ENCODE measurements at regions not wholly inside any gene's neighbourhood (a gene's known extent, or its start where the extent isn't known, plus 50 kb on each side); places are given as distances from the start of the nearest gene placed in this dataset.

- no peak for TF ChIP-seq CTCF (IDR thresholded peaks at IDR 0.05; ENCODE audit: unreplicated experiment)
These were observed 83.5 kb upstream of the LIPC start for GRCh38 chr15:58348095-58348812.

GRCh38 chr15:58352026-58352929 lies 79.5 kb upstream of the LIPC start:
- POLR2A ChIA-PET = no interaction called here

More at GRCh38 chr15:58348095-58348812, 83.5 kb upstream of the LIPC start:
- intact Hi-C loops (cut with micrococcal nuclease) = no loop called here
- H3K36me3 Mint-ChIP-seq (ENCODE audit: insufficient read depth, unreplicated experiment) = no peaks in the 10 kb centered on the region
- H3K27me3 Mint-ChIP-seq (ENCODE audit: insufficient read depth, unreplicated experiment) = no peaks in the 10 kb centered on the region
- ChIA-PET CTCF (no interaction called here), POLR2A (no interaction called here)
- H3K9me3 Mint-ChIP-seq (ENCODE audit: unreplicated experiment) = no peaks in the 10 kb centered on the region
- H3K4me3 Mint-ChIP-seq (ENCODE audit: unreplicated experiment) = no peak overlapping the region
- BruUV-seq (replicated peaks) = no TSS peak
- no peak overlapping the region for H3K27ac Mint-ChIP-seq (ENCODE audit: low read depth, unreplicated experiment)
- no peak for DNase-seq (ENCODE audit: unreplicated experiment)
- no peaks in the 10 kb centered on the region for H3K4me1 Mint-ChIP-seq (ENCODE audit: insufficient read depth, unreplicated experiment)

GRCh38 chr15:58355382-58355971 lies 76.3 kb upstream of the LIPC start:
- TF ChIP-seq CTCF (IDR thresholded peaks at IDR 0.05; ENCODE audit: unreplicated experiment) = no peak
- no peaks in the 10 kb centered on the region for H3K27me3 Mint-ChIP-seq (ENCODE audit: insufficient read depth, unreplicated experiment)
- no peaks in the 10 kb centered on the region for H3K36me3 Mint-ChIP-seq (ENCODE audit: insufficient read depth, unreplicated experiment)
- DNase-seq (ENCODE audit: unreplicated experiment) = no peak
- no peaks in the 10 kb centered on the region for H3K9me3 Mint-ChIP-seq (ENCODE audit: unreplicated experiment)
- H3K27ac Mint-ChIP-seq (ENCODE audit: low read depth, unreplicated experiment) = no peak overlapping the region
- POLR2A ChIA-PET = interaction anchor here (0.8 to 1.2 kb wide), 2 partner anchors 14 to 23 kb away, joined by 3 read pairs; no protein-coding TSS in a partner anchor
- no peaks in the 10 kb centered on the region for H3K4me1 Mint-ChIP-seq (ENCODE audit: insufficient read depth, unreplicated experiment)
- no TSS peak for BruUV-seq (replicated peaks)
- CTCF ChIA-PET = interaction anchor here (0.6 kb wide), 1 partner anchor 106 kb away, joined by 3 read pairs; no protein-coding TSS in a partner anchor
- no peak overlapping the region for H3K4me3 Mint-ChIP-seq (ENCODE audit: unreplicated experiment)
- intact Hi-C loops (cut with micrococcal nuclease) = no loop called here

More at GRCh38 chr15:58352026-58352929, 79.5 kb upstream of the LIPC start:
- CTCF ChIA-PET = interaction anchor here (0.6 kb wide), 3 partner anchors 167 to 1595 kb away, joined by 3 to 4 read pairs (median 3); no protein-coding TSS in a partner anchor
- Mint-ChIP-seq H3K4me1 (ENCODE audit: insufficient read depth, unreplicated experiment) (no peaks in the 10 kb centered on the region), H3K36me3 (ENCODE audit: insufficient read depth, unreplicated experiment) (no peaks in the 10 kb centered on the region), H3K27ac (ENCODE audit: low read depth, unreplicated experiment) (no peak overlapping the region), H3K27me3 (ENCODE audit: insufficient read depth, unreplicated experiment) (no peaks in the 10 kb centered on the region), H3K4me3 (ENCODE audit: unreplicated experiment) (no peak overlapping the region), H3K9me3 (ENCODE audit: unreplicated experiment) (no peaks in the 10 kb centered on the region)
- TF ChIP-seq CTCF (IDR thresholded peaks at IDR 0.05; ENCODE audit: unreplicated experiment) = no peak
- intact Hi-C loops (cut with micrococcal nuclease) = no loop called here
- BruUV-seq (replicated peaks) = no TSS peak
- DNase-seq (ENCODE audit: unreplicated experiment) = no peak

DNA sequence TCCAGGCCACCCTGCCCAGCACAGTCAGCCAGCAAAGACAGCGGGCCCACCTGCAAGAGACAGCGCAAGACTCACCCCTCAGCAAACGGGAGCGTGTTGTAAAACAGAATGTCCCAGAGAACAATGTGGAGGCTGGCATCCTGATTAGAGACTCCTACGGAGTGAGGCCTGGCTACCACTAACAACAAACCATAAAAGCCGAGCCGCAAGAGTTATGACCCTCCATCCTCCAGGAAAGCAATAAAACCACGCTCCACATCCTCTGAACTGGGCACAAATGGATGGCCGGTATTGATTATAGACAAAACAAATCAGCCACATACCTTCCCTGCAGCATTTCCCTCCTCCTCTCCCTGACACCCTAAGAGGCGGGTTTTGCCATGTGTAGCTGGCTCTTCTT lies 75.8 kb upstream of the LIPC start:
- H3K27me3 Mint-ChIP-seq (ENCODE audit: insufficient read depth, unreplicated experiment) = no peaks in the 10 kb centered on the region
- no peaks in the 10 kb centered on the region for H3K9me3 Mint-ChIP-seq (ENCODE audit: unreplicated experiment)
- H3K36me3 Mint-ChIP-seq (ENCODE audit: insufficient read depth, unreplicated experiment) = no peaks in the 10 kb centered on the region
- intact Hi-C loops (cut with micrococcal nuclease) = no loop called here
- H3K4me1 Mint-ChIP-seq (ENCODE audit: insufficient read depth, unreplicated experiment) = no peaks in the 10 kb centered on the region
- H3K27ac Mint-ChIP-seq (ENCODE audit: low read depth, unreplicated experiment) = no peak overlapping the region
- POLR2A ChIA-PET = interaction anchor here (0.8 to 1.2 kb wide), 2 partner anchors 14 to 22 kb away, joined by 3 read pairs; no protein-coding TSS in a partner anchor
- CTCF ChIA-PET = interaction anchor here (0.6 kb wide), 1 partner anchor 86 kb away, joined by 3 read pairs; no protein-coding TSS in a partner anchor
- no peak for TF ChIP-seq CTCF (IDR thresholded peaks at IDR 0.05; ENCODE audit: unreplicated experiment)
- no TSS peak for BruUV-seq (replicated peaks)
- no peak overlapping the region for H3K4me3 Mint-ChIP-seq (ENCODE audit: unreplicated experiment)
- DNase-seq (ENCODE audit: unreplicated experiment) = no peak
